Ascending aorta (tissue), 2 donors: ENCODE measurements at regions not wholly inside any gene's neighbourhood (a gene's known extent, or its start where the extent isn't known, plus 50 kb on each side); places are given as distances from the start of the nearest gene placed in this dataset.

Experiments
- DNase-seq, 2 donors: peaks; one replicate each; pipeline ENCODE4 v3.0.0-alpha.2; 2019; ENCODE audit warnings: low spot score in 2 of 2
- H3K27ac ChIP-seq, 2 donors: fragments of 200-600 bp; sonication (generic); one replicate each; pipeline ENCODE4 v1.5.1; 2016 to 2017; ENCODE audit warnings: mild to moderate bottlenecking in 1 of 2
- H3K27me3 ChIP-seq: fragments of 200-600 bp; sonication (generic); one replicate; pipeline ENCODE4 v1.5.1; 2017
- H3K36me3 ChIP-seq, 2 donors: fragments of 200-600 bp; sonication (generic); one replicate each; pipeline ENCODE4 v1.5.1; 2016
- H3K4me1 ChIP-seq, 2 donors: fragments of 200-600 bp; sonication (generic); one replicate each; pipeline ENCODE4 v1.5.1; 2016 to 2017; ENCODE audit warnings: mild to moderate bottlenecking in 1 of 2
- H3K4me3 ChIP-seq, 2 donors: fragments of 200-600 bp; sonication (generic); one replicate each; pipeline ENCODE4 v1.5.1; 2016 to 2017; ENCODE audit warnings: mild to moderate bottlenecking in 1 of 2
- H3K9me3 ChIP-seq, 2 donors: fragments of 200-600 bp; sonication (generic); one replicate each; pipeline ENCODE4 v1.5.1; 2016
- CTCF ChIP-seq, 3 experiments: fragments of 200-600 bp in 2 of 3; fragments of 450-650 bp in 1 of 3; sonication (generic) in 2 of 3; IDR thresholded peaks; one replicate each; pipeline ENCODE4 v1.5.1; 2016 to 2019; ENCODE audit warnings: antibody characterized with exemption in 3 of 3, mild to moderate bottlenecking in 1 of 3, moderate library complexity in 1 of 3
- intact Hi-C: fragments of 100-400 bp; cut with DNase I; formaldehyde crosslinking; loops from one replicate; pipeline ENCODE4 v1.15.1; 2023

- intact Hi-C loops = no loop called here
- Histone ChIP-seq H3K4me3 (no peak overlapping the region), H3K27ac (no peak overlapping the region), H3K4me1 (no peaks in the 10 kb centered on the region), H3K27me3 (no peaks in the 10 kb centered on the region), H3K9me3 (no peaks in the 10 kb centered on the region), H3K36me3 (no peaks in the 10 kb centered on the region)
- no peak for TF ChIP-seq CTCF (IDR thresholded peaks at IDR 0.05)
- DNase-seq = no peak
Measured at GRCh38 chr11:111194860-111195568, 50.5 kb upstream of the POU2AF2 start.

- no peak for DNase-seq
- Histone ChIP-seq H3K36me3 (no peaks in the 10 kb centered on the region), H3K27ac (no peak overlapping the region), H3K4me3 (no peak overlapping the region), H3K27me3 (no peaks in the 10 kb centered on the region), H3K9me3 (no peaks in the 10 kb centered on the region), H3K4me1 (no peaks in the 10 kb centered on the region)
- intact Hi-C loops = no loop called here
- no peak for TF ChIP-seq CTCF (IDR thresholded peaks at IDR 0.05)
Measured at GRCh38 chr11:111193924-111194490, 51.5 kb upstream of the POU2AF2 start.

GRCh38 chr11:111189466-111189865 lies 56.1 kb upstream of the POU2AF2 start:
- no peak for DNase-seq
- Histone ChIP-seq H3K4me3 (no peak overlapping the region), H3K27me3 (no peaks in the 10 kb centered on the region), H3K27ac (no peak overlapping the region), H3K9me3 (no peaks in the 10 kb centered on the region), H3K4me1 (no peaks in the 10 kb centered on the region), H3K36me3 (no peaks in the 10 kb centered on the region)
- intact Hi-C loops = no loop called here
- TF ChIP-seq CTCF (IDR thresholded peaks at IDR 0.05) = no peak

- no peaks in the 10 kb centered on the region for H3K36me3 ChIP-seq
- H3K4me3 ChIP-seq = no peak overlapping the region
- intact Hi-C loops = no loop called here
- TF ChIP-seq CTCF (IDR thresholded peaks at IDR 0.05) = no peak
- H3K27me3 ChIP-seq = no peaks in the 10 kb centered on the region
- no peaks in the 10 kb centered on the region for H3K9me3 ChIP-seq
- no peak for DNase-seq
- no peaks in the 10 kb centered on the region for H3K4me1 ChIP-seq
- no peak overlapping the region for H3K27ac ChIP-seq
Measured at GRCh38 chr11:111186308-111186915, 59.1 kb upstream of the POU2AF2 start.

- intact Hi-C loops = no loop called here
- no peak for TF ChIP-seq CTCF (IDR thresholded peaks at IDR 0.05)
- no peak for DNase-seq
Measured at GRCh38 chr11:111185266-111185665, 60.3 kb upstream of the POU2AF2 start.

More at GRCh38 chr11:111185266-111185665, 60.3 kb upstream of the POU2AF2 start:
- Histone ChIP-seq H3K27me3 (no peaks in the 10 kb centered on the region), H3K4me1 (no peaks in the 10 kb centered on the region), H3K9me3 (no peaks in the 10 kb centered on the region), H3K27ac (no peak overlapping the region), H3K36me3 (no peaks in the 10 kb centered on the region), H3K4me3 (no peak overlapping the region)
